ENCODE measurements at regions not wholly inside any gene's neighbourhood (a gene's known extent, or its start where the extent isn't known, plus 50 kb on each side); places are given as distances from the start of the nearest gene placed in this dataset.
"Not testable (repeated sequence)": the region's sequence is repeated elsewhere in the genome, so short reads cannot be mapped to it uniquely, and the experiment has no call there.

DNA sequence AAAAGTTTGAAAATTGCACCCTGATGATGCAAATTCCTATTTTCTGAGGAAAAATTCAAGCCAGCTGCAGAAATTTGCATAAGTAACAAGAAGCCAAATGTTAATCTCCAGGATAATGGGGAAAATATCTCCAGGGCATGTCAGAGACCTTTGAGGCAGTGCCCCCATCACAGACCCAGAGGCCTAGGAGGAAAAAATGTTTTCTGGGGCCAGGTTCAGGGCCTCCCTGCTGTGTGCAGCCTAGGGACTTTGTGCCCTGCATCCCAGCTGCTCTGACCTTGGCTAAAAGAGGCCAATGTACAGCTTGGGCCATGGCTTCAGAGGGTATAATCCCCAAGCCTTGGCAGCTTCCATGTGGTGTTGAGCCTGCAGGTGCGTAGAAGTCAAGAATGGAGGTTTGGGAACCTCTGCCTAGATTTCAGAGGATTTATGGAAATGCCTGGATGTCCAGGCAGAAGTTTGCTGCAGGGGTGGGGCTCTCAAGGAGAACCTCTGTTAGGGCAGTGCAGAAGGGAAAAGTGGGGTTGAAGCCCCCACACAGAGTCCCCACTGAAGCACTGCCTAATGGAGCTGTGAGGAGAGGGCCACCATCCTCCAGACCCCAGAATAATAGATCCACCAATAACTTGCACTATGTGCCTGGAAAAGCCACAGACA is 51.7 kb upstream of the NDUFV2 start:
- DNase-seq (ENCODE audit: low read depth), result not testable (repeated sequence)

Data from RPMI7951 (cell line).